GM18520 (cell line): ENCODE measurements at regions not wholly inside any gene's neighbourhood (a gene's known extent, or its start where the extent isn't known, plus 50 kb on each side); places are given as distances from the start of the nearest gene placed in this dataset.
"Not testable (repeated sequence)": the region's sequence is repeated elsewhere in the genome, so short reads cannot be mapped to it uniquely, and the experiment has no call there.

Source experiments
- ATAC-seq: cut with Tn5 transposase; IDR thresholded peaks from one replicate; pipeline ENCODE4 v1.9.1; 2021; ENCODE audit not compliant: unreplicated experiment

DNA sequence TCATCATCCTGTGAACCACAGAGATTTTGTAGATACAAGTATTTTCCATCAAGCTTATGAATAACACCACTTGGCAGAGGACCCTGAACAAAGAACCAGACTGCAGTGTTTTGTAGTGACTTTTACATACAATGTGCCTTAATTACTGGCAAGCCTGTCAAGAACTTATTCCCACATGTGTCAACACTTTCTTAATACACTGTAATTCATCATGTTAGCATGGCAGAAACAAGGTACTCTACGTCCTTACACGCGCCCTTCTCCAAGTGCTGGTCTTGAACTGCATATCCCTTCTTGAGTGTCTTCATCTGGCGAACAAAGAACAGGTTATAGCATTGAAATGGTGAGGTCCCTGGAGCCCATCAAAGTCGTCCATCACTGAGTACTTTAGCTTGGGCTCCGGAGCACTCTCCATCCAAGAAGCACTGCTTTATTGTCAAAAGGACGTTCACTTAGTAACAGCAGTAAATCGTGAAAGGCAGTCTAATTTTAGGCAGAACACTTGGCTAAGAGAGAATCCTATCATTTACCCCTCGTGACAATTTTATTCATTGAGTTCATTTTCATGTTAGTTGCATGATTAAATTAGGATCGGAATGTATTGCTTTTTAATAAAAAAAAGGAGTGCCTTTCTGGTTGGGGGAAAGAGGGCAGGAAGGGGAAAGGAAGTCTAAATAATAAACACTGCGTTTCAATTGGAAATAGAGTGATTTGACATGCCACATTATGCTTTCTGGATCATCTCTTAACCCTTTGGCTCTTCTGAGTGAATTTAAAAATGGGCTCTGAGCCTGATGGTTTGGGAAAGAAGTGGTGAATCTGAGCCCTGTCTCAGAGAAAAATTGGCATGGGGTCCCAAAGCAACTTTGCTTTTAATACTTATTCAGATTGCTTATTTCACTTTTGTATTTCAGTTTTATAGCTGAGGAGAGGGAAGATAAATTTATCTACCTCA is 376.1 kb downstream of the DLEU7 start:
- ATAC-seq = no peak

DNA sequence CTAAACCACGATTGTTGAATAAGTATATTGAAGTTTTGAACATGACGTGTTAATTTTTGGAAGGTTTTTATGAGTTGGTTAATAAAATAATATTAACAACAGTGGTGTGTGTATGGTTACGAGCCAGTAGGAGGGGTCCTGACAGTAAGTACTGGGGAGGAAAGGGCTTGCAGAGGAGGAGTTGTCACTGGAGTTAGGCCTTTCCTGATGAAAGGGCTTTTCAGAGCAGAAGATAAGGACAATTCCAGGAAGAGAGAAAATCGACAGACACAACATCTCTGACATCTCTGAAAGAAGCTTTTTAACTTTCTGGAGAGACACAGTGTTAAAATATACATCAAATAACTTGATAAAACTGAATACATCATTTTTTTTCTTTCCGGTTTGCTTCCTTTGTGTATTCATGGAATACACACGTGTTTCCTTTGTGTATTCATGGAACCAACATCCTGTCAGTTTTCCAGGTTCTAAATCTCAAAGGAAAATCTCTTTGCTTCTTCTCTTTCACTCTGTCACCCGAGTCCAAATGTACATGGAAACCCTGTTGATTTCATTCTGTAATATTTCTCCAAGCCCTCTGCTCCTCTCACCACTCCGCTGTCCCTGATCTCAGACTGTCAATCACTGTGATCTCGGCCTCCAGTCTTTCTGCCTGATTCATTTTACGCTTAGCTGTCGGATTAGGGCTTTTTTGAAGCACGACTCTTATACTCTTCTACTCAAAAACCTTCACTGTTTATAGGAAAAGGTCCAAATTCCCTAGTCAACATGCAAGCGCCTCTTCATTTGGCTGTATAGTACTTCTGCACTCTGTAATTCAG is 374.4 kb downstream of the DLEU7 start:
- ATAC-seq = no peak

DNA sequence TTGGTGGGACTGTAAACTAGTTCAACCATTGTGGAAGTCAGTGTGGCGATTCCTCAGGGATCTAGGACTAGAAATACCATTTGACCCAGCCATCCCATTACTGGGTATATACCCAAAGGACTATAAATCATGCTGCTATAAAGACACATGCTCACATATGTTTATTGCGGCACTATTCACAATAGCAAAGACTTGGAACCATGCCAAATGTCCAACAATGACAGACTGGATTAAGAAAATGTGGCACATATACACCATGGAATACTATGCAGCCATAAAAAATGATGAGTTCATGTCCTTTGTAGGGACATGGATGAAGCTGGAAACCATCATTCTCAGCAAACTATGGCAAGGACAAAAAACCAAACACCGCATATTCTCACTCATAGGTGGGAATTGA is 370.4 kb downstream of the DLEU7 start:
- not testable (repeated sequence) for ATAC-seq

DNA sequence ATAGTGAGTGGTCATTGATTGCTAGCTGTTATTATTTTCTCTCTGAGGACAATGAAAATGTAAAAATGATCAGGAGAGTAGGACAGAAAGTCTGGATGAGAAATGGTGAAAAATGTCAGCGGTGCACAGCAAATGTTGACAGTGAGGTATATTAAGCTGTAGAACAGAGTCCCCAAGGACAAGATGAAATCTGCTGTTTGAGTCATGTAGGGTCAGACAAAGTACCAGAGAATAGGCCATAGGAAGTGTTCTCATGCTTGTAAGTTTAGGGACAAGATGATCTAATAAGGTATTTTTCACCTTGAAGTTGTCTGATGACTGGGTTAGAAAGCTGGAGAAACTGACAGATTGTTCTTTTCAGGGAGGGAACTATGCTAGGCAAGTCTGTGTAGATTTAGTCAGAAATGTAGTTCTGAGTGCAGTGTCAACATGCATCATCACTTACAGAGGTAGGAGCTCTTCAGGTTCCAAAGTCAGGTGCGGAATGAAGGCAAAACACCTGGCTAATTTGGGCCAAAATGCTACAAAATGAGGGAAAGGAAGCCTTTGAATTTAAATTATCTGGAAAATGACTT is 369.3 kb downstream of the DLEU7 start:
- no peak for ATAC-seq

DNA sequence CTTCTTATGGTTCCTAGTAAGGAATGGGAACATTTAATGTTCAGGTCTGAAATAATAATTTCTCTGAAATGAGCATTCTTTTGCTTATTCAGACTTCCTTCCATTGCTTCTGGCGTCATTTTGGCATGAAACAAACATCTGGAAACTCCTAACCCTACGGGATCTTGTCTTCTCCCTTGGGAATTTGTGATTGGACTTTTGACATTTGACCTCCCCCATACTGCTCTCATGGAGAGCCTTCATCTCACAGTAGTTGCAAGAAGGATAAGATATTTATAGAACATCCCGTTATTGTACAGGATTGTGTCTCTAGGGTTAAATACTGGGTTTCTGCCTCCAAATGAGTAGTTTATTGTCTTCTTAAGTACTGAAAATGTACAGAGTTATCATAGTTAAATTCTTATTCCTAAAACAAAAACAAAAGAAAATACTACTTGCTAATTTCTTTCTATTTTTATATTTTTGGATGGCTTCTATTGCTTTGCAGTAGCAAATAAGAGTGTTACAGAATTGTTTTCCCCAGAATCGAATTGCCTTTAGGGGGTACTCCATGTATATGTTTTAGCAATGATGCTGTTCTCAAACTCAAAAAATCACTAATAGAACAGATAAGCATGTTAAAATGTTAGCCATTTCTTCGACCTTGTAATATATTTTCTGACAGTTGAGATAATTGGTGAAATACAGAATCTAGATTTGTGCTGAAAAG is 366.8 kb downstream of the DLEU7 start:
- ATAC-seq = no peak

DNA sequence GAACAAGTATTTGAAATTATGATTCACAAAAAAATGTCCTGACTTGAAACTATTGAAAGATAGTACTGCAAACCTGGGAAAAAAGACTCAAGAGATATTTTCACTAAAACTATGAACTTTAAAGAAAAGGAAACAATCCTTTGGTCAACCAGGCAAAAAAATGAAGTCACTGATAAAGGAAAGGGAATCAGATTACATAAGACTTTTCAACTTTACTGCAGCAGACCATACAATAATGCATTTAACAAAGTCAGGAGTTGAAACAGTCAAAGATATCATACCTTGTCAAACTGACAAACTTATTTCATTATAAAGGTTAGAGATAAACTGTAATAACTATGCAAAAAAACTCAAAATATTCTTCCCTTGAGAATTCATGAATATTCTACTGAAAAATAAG is 361.6 kb downstream of the DLEU7 start:
- ATAC-seq = no peak

DNA sequence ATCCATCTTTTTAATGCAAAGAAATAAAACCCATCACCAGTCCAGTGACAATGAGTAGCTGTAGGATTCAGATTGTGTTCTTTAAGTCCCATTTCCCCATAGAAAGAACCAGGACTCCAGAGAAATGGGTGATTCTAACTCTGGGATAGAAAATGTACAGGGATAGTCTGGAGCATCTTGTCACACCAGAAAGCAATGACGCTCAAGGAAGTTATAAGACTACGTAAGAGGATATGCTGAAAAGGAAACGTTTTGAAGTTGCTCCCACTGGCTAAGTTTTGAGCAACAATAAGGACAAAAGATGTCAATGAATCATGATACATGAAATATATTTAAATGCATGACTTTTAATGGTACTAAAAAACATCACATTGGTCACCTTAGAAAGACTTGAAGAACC is 360.1 kb downstream of the DLEU7 start:
- ATAC-seq = no peak

DNA sequence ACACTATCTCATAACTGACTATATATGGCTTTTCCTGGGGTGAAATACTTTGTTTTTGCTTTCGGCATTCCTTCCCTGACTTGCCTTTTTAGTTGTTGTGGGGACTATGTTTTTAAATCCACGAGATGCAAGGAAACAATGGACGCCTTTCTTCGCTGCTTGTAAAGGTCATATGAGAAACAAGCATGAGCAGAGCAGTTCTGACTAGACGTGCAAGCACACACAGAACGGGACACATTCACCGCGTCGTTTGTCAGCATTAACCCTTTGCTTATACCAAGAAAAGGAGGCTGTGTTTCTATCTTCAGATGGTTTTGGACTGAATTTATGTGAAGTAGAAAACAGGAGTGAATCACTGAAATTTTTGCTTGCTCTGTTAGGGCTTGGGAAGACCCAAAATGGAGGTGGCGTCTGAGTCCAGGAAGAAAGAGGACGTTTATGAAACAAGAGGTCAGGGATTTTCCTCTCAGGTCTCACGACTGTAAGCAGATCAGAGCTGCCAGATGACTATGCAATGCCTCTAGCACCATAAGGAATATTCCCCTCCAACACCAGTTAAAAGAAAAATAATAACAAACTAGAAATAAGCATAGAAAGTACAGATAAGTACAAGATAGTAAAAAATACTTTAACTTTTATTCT is 358.9 kb downstream of the DLEU7 start:
- ATAC-seq = no peak

DNA sequence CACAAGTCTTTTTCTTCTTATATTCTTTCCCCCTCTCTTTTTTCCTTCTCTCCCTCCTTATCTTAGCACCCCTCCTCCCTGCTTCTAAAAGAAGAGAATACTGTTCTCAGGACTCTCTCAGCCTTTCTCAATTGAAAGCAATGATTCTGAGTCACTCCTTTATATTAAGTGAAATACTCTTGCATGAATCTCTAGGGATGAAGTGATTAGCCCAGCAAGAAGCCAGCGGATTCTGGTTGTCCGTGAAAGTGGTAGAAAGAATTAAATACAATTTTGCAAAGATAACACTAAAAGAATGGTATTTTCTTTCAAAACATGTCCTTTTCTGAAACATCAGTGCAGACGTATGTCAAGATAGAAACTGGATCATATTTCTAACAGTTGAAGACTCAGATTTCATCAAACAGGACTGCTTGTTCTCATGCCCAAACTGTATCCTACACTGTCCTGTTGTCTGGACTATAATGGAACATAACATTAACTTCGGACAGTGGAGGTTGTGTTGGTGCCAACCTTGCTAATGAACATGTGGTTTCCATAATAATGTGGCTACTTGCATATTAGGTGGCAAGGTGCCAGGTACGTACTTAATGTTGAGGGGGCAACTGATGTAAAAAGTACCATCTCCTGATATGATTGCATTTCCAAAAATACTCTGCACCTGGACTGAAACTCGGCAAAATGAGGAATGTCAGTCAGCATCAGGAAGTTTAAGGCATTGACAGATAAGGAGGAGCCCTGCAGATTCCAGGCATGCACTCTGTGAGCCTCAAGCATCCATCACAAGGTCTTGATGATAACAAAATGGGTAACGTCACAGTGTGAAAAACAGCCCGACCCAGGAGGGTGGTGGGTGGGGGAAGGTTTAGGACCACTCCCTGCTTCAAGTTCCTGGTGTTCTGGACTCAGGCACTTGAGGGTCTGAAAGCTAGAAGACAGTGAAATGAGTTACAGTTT is 357.2 kb downstream of the DLEU7 start:
- no peak for ATAC-seq

DNA sequence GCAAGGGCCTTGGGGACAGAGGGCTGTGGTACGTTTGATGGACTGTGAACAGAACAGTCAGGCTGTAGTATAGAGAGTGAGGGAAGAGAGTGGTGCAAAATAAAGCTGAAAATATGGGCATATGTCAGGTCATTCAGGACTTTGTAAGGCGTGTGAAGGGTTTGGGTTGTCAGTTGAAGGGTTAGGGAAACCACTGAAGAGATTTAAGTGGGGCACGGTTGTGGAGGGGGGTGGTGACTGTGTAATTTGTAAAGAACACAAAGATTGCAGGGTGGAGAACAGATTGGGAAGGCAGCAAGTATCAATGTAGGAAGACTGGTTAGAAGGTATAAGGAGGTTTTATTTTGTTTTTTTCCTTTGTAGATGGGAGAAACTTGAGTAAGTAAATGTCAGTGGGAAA is 349.8 kb downstream of the DLEU7 start:
- ATAC-seq = no peak

DNA sequence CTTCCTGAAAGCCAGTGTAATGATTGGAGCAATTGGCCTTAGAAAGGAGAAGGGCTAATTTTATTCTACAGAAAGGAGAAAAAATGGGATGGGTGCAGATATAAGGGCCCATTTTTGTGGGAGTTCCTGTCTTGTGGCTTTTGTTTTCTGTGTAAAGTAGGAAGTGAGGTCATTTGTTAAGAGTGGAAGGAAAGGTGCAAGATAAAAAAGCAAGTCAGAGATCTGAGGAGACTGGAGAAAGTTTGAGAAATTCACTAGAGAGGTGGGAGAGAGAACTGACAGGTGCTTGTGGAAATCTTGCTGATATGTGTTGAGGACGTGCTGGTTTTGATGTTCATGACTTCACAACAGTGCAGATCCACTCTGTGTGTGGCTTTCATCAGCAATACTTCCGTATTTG is 349.4 kb downstream of the DLEU7 start:
- no peak for ATAC-seq

DNA sequence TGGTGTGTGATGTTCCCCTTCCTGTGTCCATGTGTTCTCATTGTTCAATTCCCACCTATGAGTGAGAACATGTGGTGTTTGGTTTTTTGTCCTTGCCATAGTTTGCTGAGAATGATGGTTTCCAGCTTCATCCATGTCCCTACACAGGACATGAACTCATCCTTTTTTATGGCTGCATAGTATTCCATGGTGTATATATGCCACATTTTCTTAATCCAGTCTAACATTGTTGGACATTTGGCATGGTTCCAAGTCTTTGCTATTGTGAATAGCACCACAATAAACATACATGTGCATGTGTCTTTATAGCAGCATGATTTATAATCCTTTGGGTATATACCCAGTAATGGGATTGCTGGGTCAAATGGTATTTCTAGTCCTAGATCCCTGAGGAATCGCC is 340.3 kb downstream of the DLEU7 start:
- ATAC-seq = not testable (repeated sequence)

DNA sequence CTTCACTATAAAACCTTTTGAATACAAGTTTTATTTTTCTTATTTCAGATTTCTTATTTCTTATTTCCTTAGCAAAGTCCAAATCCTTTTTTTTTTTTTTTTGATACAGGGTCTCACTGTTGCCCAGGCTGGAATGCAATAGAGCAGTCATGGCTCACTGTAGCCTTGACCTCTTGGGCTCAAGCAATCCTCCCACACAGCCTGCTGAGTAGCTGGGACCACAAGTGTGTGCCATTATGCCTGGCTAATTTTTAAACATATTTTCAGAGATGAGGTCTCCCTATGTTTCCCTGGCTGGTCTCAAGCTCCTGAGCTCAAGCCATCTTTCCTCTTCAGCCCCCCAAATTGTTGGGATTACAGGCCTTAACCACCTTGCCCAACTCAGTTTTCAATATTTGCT is 334.3 kb downstream of the DLEU7 start:
- ATAC-seq = no peak

DNA sequence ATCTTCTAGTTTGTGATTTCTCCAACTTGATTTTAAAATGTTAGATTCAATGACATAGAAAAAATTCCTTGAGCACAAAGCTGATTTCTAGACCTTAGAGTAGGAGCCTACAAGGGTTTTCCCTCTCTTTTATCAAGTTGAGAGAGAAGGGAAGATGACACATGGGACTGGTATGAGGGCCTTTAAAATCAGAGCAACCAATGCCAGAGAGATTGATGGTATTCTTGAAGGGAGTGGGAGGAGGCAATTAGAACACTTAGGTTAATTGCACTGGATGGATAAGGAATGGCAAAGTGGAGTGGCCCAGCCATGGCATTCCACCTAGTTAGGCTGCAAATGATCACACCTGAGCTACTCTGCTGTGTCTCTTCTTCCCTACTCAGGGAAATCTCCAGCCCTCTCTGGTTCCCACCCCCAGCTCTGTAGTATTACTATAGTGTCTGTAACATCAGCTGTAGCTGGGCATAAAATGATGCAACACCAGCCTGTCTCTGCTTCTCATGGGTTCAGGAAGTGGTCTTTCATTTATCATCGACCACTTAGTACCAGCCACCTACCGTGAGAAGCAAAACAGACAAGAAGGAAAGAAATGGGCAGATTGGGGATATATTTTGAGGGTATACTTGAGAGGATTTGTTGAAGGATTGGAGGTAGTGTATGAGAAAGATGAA is 333.6 kb downstream of the DLEU7 start:
- ATAC-seq = no peak

DNA sequence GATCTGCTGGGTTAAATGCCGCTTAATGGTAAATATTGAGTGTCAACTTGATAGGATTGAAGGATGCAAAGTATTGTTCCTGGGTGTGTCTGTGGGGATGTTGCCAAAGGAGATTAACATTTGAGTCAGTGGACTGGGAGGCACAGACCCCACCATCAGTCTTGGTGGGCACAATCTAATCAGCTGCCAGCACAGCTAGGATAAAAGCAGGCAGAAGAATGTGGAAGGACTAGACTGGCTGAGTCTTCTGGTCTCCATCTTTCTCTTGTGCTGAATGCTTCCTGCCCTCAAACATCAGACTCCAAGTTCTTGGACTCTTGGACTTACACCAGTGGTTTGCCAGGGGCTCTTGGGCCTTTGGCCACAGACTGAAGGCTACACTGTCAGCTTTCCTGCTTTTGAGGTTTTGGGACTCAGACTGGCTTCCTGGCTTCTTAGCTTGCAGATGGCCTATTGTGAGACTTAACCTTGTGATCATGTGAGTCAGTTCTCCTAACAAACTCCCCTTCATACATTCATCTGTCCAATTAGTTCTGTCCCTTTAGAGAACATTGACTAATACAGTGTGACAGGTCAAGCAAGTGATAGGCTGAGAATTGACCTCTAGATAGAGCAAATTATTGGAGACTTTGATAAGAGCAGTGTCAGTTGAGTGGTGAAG is 332.5 kb downstream of the DLEU7 start:
- not testable (repeated sequence) for ATAC-seq

DNA sequence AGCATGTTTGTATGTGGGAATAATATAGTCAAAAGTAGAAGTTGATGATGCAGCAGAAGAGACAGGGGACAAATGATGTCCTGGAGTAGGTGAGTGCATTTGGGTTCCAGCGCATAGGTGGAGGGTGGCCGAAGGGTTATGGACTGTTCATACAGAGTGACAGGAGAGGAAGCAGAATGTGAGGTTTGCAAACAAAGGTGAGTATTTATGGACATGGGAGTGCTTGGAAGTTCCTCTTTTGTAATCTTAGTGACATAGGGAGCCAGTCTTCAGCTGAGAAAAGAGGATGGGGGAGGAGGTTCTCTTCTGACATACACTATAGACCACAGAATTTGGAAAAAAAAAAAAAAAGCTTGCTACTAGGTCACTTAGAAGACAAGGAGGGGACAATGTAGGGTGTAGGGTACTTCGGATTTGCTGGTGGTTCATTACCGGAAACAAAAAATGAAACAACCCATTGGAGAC is 331.6 kb downstream of the DLEU7 start:
- ATAC-seq = no peak

DNA sequence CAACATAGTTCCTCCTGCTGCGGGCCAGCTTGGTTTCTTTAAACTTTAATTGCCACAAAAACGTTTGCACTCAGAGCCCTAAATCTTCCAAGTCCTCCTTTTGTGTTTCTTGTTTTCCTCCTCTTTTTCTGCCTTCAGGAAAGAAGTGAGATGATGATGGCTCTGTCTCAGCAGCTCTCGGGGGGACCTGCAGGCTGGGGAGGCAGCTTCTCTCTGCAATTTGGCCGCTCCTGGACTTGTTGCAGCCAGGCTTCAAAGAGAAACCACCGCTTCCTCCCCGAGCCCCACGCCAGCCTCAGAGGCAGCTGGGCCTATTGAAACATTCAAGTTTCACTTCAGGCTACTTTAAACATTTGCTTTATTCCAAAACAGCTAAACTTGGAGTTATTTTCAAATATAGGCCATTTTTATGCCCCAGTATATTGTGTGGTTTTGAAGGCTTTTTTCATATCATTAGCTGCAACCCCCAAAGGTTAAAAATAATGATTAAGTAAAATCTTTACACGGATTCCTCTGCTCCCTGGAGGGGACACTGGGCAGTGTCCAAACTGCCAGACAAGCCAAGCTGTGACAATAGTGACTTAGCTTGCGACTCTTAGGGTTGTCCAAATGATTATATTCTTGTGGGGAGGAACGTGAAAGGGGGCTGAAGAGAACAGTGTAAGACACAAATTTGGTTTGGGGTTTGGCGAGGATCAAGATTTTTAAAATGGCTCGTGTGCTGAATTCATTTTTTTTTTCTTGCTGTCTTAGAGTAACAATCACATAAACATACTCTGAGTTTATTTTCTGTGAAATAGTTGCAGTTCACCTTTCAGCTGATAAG is 330.8 kb downstream of the DLEU7 start:
- ATAC-seq = peak; percentile 40
